A673 (cell line): ENCODE measurements at regions not wholly inside any gene's neighbourhood (a gene's known extent, or its start where the extent isn't known, plus 50 kb on each side); places are given as distances from the start of the nearest gene placed in this dataset.
"Not testable (repeated sequence)": the region's sequence is repeated elsewhere in the genome, so short reads cannot be mapped to it uniquely, and the experiment has no call there.

Source experiments
- BruUV-seq: library from RNA; stranded (reverse); fragments of 400-500 nt; replicated peaks from 2 replicates; lab custom pipeline; 2021; lab: Mats Ljungman, UMichigan
- CTCF ChIA-PET: fragments of 300-600 bp; sonication (Branson Sonifier 250); formaldehyde crosslinking; loops from one replicate; lab custom pipeline; 2022; ENCODE audit warnings: antibody characterized with exemption; lab: Charles Lee
- POLR2A ChIA-PET: fragments of 300-600 bp; sonication (Branson Sonifier 250); formaldehyde crosslinking; loops from one replicate; lab custom pipeline; 2022; ENCODE audit warnings: antibody characterized with exemption; ENCODE audit not compliant: low non-redundant PET; lab: Charles Lee
- DNase-seq: peaks from one replicate; pipeline ENCODE4 v3.0.0-alpha.2; 2015; ENCODE audit warnings: low spot score
- H3K27ac ChIP-seq: fragments of 200-600 bp; sonication (generic); 2 replicates; pipeline ENCODE4 v1.5.1; 2016; ENCODE audit warnings: mixed run types, low read depth, mild to moderate bottlenecking, mixed read lengths, antibody characterized with exemption, low read length; ENCODE audit not compliant: poor library complexity, severe bottlenecking
- H3K27me3 ChIP-seq: fragments of 200-600 bp; sonication (generic); replicated peaks from 2 replicates; pipeline ENCODE4 v1.6.1; 2017; ENCODE audit warnings: mixed run types, low read depth, mild to moderate bottlenecking, mixed read lengths, antibody characterized with exemption, low read length; ENCODE audit not compliant: insufficient read depth, poor library complexity
- H3K36me3 ChIP-seq: fragments of 200-600 bp; sonication (generic); 2 replicates; pipeline ENCODE4 v1.6.1; 2016; ENCODE audit warnings: mixed run types, mild to moderate bottlenecking, mixed read lengths, antibody characterized with exemption, low read length; ENCODE audit not compliant: insufficient read depth, poor library complexity, severe bottlenecking
- H3K4me1 ChIP-seq: fragments of 200-600 bp; sonication (generic); 2 replicates; pipeline ENCODE4 v1.6.1; 2017; ENCODE audit warnings: mixed run types, mild to moderate bottlenecking, mixed read lengths, antibody characterized with exemption, low read length; ENCODE audit not compliant: insufficient read depth, poor library complexity, severe bottlenecking
- H3K4me3 ChIP-seq: fragments of 200-600 bp; sonication (generic); 2 replicates; pipeline ENCODE4 v1.5.1; 2016; ENCODE audit warnings: low read depth, mixed run types, mild to moderate bottlenecking, mixed read lengths, low read length; ENCODE audit not compliant: poor library complexity, severe bottlenecking
- H3K9me3 ChIP-seq: fragments of 200-600 bp; sonication (generic); 2 replicates; pipeline ENCODE4 v1.6.1; 2016; ENCODE audit warnings: mixed run types, low read depth, mild to moderate bottlenecking, mixed read lengths, antibody characterized with exemption, low read length; ENCODE audit not compliant: poor library complexity, severe bottlenecking
- EZH2 ChIP-seq: fragments of 200-600 bp; sonication (generic); IDR thresholded peaks from 2 replicates; pipeline ENCODE4 v1.6.1; 2017; ENCODE audit warnings: borderline replicate concordance, low read depth, mild to moderate bottlenecking, mixed read lengths, antibody characterized with exemption, low read length; ENCODE audit not compliant: poor library complexity, severe bottlenecking
- intact Hi-C: fragments of 100-400 bp; cut with micrococcal nuclease; formaldehyde crosslinking; loops from one replicate; pipeline ENCODE4 v1.10.0; 2022; ENCODE audit not compliant: unreplicated experiment
- TF ChIP-seq, protein P1 (sequence below): fragments of 300-800, 200-600 bp; sonication (generic); conservative IDR thresholded peaks from 2 replicates; pipeline ENCODE4 v1.5.1; 2017; ENCODE audit warnings: low read depth, mild to moderate bottlenecking, antibody characterized with exemption, low read length, moderate library complexity, mixed read lengths

- peaks cover 23% of the 10 kb centered on the region for H3K9me3 ChIP-seq
- no peaks in the 10 kb centered on the region for H3K27me3 ChIP-seq
- no peak overlapping the region for H3K27ac ChIP-seq
- no TSS peak for BruUV-seq
- DNase-seq = peak; percentile 49
- intact Hi-C loops = no loop called here
- no peak overlapping the region for H3K4me3 ChIP-seq
- peaks cover 17% of the 10 kb centered on the region for H3K36me3 ChIP-seq
- peaks cover 15% of the 10 kb centered on the region for H3K4me1 ChIP-seq
- TF ChIP-seq EZH2 = no peak
- TF ChIP-seq, protein P1, sequence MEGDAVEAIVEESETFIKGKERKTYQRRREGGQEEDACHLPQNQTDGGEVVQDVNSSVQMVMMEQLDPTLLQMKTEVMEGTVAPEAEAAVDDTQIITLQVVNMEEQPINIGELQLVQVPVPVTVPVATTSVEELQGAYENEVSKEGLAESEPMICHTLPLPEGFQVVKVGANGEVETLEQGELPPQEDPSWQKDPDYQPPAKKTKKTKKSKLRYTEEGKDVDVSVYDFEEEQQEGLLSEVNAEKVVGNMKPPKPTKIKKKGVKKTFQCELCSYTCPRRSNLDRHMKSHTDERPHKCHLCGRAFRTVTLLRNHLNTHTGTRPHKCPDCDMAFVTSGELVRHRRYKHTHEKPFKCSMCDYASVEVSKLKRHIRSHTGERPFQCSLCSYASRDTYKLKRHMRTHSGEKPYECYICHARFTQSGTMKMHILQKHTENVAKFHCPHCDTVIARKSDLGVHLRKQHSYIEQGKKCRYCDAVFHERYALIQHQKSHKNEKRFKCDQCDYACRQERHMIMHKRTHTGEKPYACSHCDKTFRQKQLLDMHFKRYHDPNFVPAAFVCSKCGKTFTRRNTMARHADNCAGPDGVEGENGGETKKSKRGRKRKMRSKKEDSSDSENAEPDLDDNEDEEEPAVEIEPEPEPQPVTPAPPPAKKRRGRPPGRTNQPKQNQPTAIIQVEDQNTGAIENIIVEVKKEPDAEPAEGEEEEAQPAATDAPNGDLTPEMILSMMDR = no peak
- CTCF ChIA-PET = no interaction called here
- POLR2A ChIA-PET = no interaction called here
Measured at GRCh38 chr4:3375688-3376087, 66.1 kb upstream of the HGFAC start.

DNA sequence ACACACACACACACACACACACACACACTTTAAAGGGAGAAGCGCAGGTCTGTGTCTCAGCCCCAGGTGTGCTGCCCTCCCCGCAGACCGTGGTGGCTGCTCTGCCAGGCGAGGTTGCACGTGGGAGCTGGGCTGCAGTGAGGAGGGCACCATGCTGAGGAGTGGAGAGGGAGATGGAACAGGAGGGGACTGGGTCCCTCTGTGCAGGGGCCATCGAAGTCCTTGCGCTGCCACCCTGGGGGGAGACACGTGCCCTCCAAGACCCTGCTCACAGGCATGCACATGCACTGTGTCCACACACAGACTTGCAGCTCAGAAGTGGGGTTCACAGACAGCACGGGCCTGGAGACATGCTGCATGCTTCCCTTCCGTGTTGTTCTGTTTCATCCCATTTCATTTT is 65.5 kb upstream of the HGFAC start:
- POLR2A ChIA-PET = no interaction called here
- Histone ChIP-seq H3K4me3 (no peak overlapping the region), H3K36me3 (peaks cover 17% of the 10 kb centered on the region), H3K27me3 (no peaks in the 10 kb centered on the region), H3K4me1 (peaks cover 9% of the 10 kb centered on the region), H3K27ac (no peak overlapping the region), H3K9me3 (peaks cover 28% of the 10 kb centered on the region)
- CTCF ChIA-PET = no interaction called here
- no TSS peak for BruUV-seq
- no peak for DNase-seq
- no peak for TF ChIP-seq EZH2
- TF ChIP-seq, protein P1 = no peak
- intact Hi-C loops = no loop called here

- Histone ChIP-seq H3K27ac (no peak overlapping the region), H3K27me3 (no peaks in the 10 kb centered on the region), H3K36me3 (peaks cover 17% of the 10 kb centered on the region), H3K9me3 (peaks cover 28% of the 10 kb centered on the region), H3K4me3 (no peak overlapping the region), H3K4me1 (no peaks in the 10 kb centered on the region)
- TF ChIP-seq, protein P1 = no peak
- TF ChIP-seq EZH2 = no peak
- DNase-seq = no peak
- intact Hi-C loops = no loop called here
- CTCF ChIA-PET = no interaction called here
- POLR2A ChIA-PET = no interaction called here
- BruUV-seq = no TSS peak
Measured at GRCh38 chr4:3377557-3377956, 64.2 kb upstream of the HGFAC start.

DNA sequence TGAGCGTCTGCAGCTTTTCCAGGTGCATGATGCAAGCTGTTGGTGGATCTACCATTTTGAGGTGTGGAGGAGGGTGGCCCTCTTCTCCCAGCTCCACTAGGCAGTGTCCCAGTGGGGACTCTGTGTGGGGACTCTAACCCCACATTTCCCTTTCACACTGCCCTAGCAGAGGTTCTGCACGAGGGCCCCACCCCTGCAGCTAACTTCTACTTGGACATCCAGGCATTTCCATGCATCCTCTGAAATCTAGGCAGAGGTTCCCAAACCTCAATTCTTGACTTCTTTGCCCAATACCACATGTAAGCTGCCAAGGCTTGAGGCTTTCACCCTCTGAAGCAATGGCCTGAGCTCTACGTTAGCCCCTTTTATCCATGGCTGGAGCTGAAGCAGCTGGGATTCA is 61.4 kb upstream of the HGFAC start:
- H3K27me3 ChIP-seq, H3K27ac ChIP-seq, POLR2A ChIA-PET, H3K4me1 ChIP-seq, H3K4me3 ChIP-seq, intact Hi-C loops, DNase-seq, BruUV-seq, CTCF ChIA-PET: not testable (repeated sequence)
- peaks cover 28% of the 10 kb centered on the region for H3K9me3 ChIP-seq
- H3K36me3 ChIP-seq = peaks cover 17% of the 10 kb centered on the region

GRCh38 chr4:3381208-3381607 is 60.6 kb upstream of the HGFAC start:
- H3K36me3 ChIP-seq = peaks cover 12% of the 10 kb centered on the region
- H3K4me3 ChIP-seq, POLR2A ChIA-PET, CTCF ChIA-PET, H3K27me3 ChIP-seq, intact Hi-C loops, H3K27ac ChIP-seq, DNase-seq, H3K4me1 ChIP-seq, BruUV-seq: not testable (repeated sequence)
- H3K9me3 ChIP-seq = peaks cover 28% of the 10 kb centered on the region
